HG02943 (cell line): ENCODE measurements at regions not wholly inside any gene's neighbourhood (a gene's known extent, or its start where the extent isn't known, plus 50 kb on each side); places are given as distances from the start of the nearest gene placed in this dataset.
A peak's percentile ranks its signal among the peaks of the same experiment; 100 is the strongest.

Experiments
- ATAC-seq: cut with Tn5 transposase; IDR thresholded peaks from one replicate; pipeline ENCODE4 v1.9.1; 2021; ENCODE audit warnings: mild to moderate bottlenecking, low read depth, moderate library complexity; ENCODE audit not compliant: unreplicated experiment

- peak; percentile 71 for ATAC-seq
Measured at GRCh38 chr9:108182950-108183381, 672.8 kb downstream of the ACTL7B start.

- ATAC-seq = no peak
Measured at GRCh38 chr9:108182270-108182669, 673.5 kb downstream of the ACTL7B start.

GRCh38 chr9:108181441-108181840 lies 674.3 kb downstream of the ACTL7B start:
- no peak for ATAC-seq

DNA sequence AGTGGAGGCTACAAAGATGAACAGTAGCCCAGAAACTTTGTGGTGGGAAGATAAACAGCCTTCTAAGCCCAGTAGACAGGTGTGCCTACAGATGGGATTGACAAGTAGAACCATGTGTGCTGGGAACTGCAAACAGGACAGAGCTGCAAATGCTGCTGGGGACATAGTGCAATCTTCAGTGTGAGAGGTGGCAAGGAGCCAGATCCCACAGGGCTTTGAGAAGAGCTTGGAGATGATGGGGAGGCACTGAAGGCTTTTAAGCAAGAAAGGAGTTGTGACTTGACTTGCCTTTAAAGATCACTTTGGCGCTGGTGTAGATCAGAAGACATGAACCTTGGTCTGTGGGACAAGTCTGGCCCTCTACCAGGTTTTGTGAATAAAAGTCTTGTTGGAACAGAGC lies 675.2 kb downstream of the ACTL7B start:
- ATAC-seq = no peak

DNA sequence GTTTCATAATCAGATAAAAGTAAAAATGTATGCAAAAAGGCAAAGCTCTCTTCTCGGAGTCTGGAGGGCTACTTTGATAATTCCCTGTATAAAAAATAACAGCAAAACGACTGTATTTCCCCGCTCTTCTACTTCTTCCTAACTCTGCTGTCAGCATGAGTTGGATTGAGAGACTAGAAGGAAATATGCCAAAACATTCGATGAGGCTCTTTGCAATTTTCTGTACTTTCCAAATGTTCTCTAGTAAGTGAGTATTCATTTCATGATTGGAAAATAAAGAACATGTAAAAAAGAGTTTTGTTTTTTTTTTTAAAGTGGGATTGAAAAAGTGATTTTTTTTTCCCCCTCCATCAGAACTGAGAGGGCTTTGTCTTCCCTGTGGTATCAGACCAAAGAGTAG lies 677.5 kb downstream of the ACTL7B start:
- ATAC-seq = no peak

GRCh38 chr9:108168236-108168850 lies 678.8 kb upstream of the KLF4 start:
- ATAC-seq = no peak

DNA sequence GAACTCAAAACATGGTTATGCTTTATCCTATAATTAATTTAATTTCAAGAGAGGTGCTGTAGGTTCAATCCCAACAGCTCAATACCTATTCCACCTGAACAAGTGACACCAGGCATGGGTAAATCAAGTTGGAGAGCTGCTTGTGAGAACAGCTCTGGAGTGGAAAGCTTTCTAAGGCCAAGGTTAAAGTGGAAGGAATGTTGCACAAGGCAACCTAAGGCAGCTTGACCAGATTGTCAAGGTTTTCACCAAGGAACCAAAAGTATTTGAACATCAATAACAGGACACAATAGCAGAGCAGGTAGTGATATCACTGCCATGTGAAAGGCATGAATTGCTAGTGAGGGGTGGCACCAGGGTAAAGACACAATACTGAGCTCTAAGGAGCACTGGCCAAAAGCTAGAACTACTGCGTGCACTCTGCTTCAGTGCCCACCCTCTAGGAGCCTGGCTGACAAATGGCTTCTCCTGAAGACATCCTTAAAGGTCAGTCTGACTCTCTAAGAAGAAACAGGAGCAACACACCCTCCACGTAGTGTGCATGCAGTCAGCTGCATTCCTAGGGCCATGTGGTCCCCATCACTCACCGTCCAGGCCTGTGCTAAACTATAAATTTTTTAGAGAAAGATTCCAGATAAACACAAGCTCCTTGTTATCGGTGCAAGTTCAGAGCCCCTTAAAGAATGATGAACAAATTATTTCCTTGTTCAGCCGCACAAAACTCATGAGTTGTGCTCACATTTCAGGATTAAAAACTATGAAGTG lies 677.7 kb upstream of the KLF4 start:
- ATAC-seq = no peak

- no peak for ATAC-seq
Measured at GRCh38 chr9:108166519-108166918, 677.0 kb upstream of the KLF4 start.

GRCh38 chr9:108163321-108164005 lies 673.9 kb upstream of the KLF4 start:
- ATAC-seq = no peak

- no peak for ATAC-seq
Measured at GRCh38 chr9:108162664-108163063, 673.1 kb upstream of the KLF4 start.

GRCh38 chr9:108161503-108161902 lies 671.9 kb upstream of the KLF4 start:
- ATAC-seq = no peak

DNA sequence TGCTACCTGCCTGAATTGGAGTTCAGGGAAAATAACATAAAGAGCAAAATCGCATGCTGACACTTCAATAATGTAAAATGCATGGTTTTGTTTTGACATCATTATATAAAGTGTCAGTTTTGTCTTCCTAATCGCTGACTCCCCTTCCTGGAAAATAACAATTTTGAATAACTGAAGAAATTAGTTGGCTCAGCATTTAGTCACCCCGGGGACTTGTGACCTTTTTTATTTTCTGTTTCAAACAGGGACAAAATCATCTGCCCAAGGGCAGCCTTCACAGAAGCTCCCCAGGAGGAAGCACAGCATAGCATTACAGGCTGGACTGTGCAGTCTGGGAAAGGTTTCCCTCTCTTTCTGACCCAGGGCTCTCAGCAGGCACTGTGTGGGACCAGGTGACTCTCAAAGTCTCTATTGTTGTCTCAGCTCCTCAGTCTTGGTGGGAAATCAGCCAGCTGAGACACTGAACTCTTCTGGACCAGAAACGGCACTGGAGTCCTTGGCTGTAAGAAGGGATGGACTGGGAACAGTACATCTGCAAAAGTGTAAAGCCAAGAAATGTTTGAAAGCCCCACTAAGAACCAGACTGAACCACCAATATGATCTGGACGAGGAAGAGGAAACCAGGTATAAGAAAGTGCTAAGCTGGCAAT lies 671.3 kb upstream of the KLF4 start:
- ATAC-seq = no peak

DNA sequence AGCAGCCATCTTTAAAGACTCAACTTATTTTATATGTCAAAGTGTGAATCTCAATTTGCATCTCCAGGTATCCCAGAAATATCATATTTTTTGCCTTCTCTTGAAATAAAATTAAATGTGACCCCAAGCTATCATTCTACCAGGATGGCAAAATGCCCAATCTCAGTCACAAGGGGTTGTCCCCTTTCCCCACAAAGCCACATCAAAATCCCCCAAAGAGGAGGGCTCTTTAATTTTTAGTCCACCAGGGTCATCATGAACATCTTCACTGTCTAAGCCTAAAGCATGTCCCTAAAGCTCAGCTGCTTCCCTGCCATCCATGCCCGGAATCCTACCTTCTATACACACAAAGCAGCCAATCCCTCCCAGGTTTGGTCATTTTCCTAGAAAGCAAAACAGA lies 670.5 kb upstream of the KLF4 start:
- no peak for ATAC-seq

DNA sequence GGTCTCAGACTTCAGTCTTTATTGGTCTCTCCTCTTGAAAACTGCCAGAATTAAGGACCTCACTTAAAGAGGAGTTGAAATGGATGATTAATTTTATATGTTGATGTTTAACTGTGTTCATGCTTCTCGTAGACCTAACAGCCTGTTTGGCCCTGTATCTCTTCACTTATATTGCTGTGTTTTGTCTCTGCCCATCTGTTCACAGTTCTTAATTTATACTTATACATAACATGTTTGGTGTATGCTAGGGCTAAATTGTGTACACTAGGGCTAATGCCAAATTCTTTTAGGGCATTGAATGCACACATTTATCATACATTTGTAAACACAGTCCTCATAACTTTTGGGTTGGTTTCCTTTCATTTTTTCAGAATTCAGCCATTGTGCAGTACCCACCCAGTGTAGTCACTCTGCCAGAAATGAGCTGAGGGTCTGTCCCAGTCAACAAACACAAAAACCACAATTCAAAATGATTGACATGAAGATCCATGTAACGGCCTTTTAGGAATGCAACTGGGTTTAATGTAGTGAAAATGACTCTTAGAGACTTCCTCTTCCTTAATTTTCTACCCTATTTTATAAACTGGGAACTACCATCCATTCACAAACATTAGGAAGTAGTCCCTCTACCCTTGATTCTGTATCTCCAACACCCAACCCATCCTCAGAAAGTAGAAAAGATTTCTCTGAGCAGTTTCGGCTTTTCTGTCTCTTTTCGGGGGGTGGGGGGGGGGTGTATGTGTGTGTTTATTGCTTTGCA lies 668.8 kb upstream of the KLF4 start:
- no peak for ATAC-seq

DNA sequence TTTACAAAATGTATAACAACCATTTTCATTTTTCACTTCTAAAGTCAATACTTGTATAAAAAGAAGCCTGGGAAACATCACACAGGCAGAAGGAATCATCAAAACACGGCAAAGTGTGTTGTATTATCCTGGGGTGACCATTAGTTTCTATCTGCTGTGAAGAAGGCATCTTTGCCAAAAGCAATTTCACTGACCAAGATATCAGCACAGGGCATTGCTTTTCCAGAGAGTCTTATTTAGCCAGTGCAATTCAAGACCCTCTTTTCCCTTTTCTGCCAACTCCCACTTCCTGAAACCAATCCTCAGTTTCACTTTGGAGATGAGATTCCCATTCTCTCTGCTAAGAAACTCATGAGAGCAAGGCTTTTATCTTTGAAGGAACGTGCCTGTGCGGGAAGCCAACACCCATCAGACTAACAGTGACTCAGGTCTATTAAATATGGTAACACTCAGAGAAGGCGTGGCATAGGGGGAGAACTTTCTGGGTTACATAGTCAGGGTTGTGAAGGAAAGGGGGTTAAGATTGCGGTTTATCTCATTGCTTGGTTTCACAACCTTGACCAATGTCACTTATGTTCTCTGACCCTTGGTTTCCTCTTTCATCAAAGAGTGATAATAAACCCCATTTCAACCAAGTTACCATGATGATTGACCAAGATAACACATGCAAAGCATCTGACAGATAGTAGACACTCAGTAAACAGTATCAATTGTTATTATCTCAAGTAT lies 666.9 kb upstream of the KLF4 start:
- no peak for ATAC-seq

DNA sequence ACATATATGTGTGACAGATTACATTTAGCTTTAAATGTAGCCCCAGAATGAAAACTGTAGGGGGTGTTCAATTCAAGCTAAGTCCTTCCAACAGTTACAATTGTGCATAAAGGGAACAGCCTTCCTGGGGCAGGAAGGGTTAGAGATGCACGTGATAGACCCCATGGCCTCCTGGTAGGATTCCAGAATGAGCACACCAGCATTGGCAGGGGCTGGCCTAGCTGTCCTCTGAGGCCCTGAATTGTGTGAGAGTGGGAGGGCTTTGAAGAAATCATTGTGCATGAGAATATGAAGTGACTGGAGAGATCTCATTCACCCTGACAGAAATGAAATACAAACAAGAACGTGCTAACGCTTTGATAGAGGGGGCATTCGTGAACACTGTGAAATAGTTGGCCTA lies 663.8 kb upstream of the KLF4 start:
- ATAC-seq = no peak

DNA sequence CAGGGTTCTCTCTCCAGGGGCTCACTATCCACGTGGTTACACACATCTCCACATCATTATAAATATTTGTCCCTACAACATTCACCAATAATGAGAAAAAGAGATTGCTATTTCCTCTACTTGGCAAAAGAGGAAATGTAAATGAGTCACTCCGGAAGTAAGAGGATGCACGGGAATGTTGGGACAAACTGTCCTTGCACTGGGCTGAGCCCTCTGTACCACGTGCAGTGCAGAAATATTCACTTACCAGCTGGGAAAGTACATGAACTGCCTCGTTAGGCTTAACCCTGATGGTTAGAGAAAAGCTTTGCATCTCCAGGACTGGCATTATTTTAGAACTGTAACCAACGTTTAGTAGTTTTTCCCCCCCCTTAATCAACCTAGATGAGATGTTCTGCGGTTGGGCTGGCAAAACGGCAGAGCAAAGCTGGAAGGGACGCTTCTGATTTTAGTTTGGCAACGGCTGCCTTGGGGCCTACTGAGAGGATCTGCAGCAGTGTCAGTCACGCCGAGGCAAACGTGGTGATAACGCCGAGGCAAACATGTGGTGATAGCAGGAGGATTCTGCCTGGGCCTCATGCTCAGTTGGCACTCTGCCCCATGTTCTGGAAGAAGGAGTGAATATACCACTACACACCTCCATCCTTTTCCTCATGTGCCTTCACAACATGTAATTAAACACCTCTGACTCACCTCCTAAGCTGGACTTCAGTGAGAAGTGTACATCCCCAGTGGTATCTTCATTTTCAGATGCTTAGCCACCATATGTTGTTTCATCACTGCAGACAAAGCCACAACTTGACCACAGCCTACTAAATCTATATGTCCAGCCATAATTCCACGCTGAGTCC lies 661.4 kb upstream of the KLF4 start:
- ATAC-seq = no peak

- no peak for ATAC-seq
Measured at GRCh38 chr9:108149326-108149725, 659.8 kb upstream of the KLF4 start.
